RPMI8226 (cell line): ENCODE measurements at regions not wholly inside any gene's neighbourhood (a gene's known extent, or its start where the extent isn't known, plus 50 kb on each side); places are given as distances from the start of the nearest gene placed in this dataset.
A peak's percentile ranks its signal among the peaks of the same experiment; 100 is the strongest.

Experiments used
- DNase-seq: peaks from one replicate; pipeline ENCODE4 v3.0.0-alpha.2; 2015

DNA sequence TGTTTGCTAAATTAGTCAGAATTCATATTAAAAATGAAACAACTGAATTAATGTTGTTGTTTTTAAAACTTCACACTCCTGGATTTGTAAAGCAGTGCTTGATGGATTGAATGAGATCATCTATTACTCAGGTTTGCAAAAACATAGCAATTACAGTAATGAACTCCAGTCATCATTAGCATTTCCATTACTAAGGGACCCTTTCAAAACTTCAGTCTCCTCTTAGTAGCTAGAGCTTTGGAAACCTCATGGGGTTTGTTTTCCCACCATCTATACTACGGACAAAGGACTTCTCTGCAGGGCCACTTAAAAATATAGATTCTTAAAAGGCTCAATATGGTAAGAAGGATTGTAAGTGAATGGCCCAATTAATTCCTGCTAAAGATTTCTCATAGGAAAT lies 174.5 kb upstream of the PRNP start:
- no peak for DNase-seq

DNA sequence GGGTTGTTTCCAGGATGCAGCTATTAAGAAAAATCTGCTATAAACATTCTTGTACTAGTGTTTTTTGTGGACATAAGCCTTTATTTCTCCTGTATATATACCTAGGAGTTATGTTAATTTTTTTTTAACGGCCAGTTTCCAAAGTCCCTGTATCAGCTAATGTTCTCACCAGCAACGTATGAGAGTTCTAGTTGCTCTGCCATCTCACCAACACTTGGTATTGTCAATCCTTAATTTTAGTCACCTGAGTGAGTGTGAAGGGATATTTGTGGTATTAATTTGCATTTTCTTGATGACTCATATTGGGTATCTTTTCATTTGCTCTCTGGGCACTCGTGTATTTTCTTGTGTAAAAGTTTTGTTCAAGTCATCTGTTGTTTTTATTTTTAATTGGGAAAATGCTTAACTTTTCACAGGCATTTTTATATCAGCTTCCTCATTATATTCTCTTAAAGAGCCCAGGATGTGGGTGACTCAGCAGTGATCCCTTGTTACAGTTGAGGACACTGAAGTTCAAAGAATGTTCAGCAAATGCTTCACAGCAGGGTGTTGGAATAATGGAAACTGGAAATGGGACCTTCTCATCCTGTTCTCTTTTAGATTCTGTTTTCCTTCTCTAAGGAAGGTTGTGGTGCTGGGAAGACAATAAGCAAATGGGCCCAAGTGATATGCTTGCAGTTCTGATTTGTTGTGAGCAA lies 176.3 kb upstream of the PRNP start:
- DNase-seq = no peak

DNA sequence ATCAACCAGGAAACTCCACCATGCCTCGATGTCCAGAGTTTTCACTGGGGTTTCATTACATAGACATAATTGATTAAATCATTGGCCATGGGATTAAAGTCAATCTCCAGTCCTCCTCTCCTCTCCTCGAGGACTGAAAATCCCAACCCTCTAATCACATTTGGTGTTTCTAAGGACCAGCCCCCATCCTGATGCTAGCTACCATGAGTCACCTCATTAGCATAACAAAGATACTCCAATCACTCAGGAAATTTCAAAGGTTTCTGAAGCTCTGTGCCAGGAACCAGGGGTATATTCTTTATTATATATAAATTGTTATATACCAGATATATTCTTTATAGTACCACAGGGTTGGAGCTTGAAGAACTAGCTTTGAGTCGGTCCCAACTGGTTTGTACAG lies 177.5 kb upstream of the PRNP start:
- DNase-seq = no peak

DNA sequence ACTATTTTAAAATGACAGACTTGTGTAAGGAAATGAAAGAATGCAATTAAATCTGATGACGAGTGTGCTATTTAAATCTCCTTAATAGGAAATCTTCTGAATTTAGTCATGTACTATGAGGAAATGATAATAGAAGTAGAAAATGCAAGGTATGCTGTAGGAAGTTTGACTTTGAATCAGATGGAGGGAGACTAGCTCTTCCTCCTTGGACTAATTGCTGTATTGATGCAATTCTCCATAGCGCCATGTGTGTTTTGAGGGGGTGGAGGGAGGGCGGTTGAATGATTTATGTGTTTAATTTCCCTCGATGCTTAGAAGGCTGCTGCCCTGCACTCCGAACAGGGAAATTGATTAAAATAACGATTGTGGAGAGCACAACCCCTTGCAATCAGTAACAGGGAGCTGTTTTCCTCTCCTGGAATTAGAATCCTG lies 179.0 kb upstream of the PRNP start:
- no peak for DNase-seq

DNA sequence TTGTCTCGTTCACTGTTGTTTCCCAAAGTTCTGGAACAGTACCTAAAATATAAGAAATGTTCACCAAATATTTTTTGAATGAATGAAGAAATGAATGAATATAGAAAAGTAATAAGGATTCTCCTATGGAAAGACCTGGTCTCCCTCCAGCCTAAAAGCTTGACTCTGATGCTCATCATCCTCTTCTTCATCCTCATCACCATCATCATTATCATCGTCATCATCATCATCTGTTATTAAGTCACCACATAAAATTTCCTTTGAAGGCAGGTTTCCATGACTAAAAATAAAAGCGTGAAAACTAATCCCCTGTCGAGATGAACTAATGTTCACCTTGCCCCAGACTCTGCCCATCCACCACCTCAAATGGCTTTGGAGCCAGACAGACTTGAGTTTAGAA lies 181.4 kb upstream of the PRNP start:
- DNase-seq = no peak

DNA sequence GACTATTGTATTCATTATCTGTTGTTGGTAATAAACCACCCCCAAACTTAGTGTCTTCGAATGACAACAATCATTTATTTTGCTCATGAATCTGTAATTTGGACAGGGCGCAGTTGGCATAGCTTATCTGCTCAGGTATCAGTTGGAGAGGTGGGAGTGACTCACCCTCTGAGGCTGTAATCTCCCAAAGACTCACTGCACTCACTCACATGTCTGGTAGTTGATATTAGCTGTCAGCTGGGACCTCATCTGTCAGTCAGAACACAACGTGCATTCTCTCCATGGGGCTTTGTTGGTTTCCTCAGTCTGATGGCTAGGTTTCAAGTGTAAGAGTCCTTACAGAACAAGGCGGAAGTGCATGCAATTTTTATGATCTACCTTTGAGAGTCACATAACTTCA lies 183.5 kb upstream of the PRNP start:
- no peak for DNase-seq

DNA sequence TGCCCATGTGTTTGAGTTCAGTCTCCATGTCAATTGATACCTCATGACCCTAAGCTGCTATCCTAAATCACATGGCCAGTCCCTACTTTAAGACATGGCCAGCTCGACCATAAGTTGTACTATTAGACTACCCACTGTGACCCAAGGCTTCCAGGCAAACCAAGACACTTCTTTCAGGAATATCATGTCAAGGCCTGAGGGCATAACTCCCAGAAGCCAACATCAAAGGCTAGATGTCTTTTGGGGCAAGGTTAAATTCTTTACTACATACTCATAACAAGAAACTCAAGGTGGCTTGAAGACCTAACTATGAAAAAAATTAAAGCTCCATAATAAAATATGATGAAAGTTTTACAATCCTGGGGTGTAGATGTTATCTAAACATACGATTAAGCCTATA lies 192.9 kb upstream of the PRNP start:
- no peak for DNase-seq

DNA sequence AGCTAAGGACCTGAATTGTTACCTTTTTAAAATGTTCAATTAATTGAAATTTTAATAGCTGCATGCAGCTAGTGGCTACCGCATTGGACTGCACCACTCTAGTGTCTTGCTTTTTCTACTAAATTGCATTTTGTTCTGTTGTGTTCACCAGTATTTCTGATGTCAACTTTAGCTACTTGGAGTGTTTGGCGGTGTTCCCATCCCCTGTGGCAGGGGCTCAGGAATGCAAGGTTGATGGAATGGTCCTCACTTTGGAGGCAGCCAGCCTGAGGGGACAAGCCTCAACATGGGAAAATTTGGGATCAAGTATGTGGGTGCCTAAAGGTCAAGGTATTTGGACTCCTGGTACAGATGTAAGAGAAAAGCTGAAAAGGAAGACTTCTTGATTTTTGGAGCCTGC lies 194.6 kb upstream of the PRNP start:
- no peak for DNase-seq

DNA sequence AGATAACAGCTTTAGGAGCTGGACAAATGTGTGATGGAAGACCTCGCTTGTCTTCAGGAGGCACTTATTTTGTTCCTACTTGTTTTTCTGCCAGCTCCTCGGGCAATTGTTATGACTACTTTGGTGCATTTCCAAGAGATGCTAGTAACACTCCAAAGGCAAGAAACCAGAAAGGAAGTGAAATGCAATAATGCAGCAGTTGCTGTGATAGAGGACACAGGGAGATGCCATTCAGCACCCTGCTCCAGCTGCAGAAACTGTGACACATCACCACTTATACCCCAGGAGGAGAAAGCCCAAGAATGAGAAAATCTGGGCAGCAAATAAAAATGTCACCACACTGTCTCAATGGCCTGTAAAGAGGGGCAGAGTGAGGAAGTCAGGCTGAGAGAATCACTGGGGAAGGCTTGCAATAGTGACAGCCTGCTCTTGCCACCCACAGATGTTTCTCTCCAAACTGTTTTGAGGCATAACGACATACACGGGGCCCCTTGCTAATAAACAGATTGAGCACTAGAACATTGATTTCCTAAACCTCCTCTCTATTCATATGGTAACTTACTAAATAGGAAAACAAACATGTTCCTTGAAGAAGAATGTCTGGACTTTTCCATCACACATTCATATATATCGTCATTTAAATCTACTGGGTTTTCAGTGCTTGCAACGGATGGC lies 195.5 kb upstream of the PRNP start:
- DNase-seq = peak; percentile 68

DNA sequence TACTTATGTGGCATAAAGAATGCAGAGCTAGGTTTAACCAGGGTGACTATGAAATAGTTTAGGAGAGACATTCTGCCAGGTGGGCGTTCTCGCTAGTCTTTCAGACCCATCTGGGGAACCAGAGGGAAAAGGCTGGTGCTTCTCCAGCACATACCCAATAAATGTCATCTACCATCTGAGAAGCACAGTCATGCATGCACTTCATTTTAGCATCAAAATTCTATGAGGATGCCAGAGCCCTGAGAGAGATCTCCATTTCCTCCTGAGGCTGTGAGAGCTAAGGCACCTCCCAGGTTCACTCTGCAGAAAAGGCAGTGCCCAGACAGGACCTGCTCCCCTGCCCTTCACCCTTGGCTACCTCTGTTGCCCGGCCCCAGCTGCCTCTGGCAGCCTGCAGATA lies 196.2 kb upstream of the PRNP start:
- peak; percentile 36 for DNase-seq

DNA sequence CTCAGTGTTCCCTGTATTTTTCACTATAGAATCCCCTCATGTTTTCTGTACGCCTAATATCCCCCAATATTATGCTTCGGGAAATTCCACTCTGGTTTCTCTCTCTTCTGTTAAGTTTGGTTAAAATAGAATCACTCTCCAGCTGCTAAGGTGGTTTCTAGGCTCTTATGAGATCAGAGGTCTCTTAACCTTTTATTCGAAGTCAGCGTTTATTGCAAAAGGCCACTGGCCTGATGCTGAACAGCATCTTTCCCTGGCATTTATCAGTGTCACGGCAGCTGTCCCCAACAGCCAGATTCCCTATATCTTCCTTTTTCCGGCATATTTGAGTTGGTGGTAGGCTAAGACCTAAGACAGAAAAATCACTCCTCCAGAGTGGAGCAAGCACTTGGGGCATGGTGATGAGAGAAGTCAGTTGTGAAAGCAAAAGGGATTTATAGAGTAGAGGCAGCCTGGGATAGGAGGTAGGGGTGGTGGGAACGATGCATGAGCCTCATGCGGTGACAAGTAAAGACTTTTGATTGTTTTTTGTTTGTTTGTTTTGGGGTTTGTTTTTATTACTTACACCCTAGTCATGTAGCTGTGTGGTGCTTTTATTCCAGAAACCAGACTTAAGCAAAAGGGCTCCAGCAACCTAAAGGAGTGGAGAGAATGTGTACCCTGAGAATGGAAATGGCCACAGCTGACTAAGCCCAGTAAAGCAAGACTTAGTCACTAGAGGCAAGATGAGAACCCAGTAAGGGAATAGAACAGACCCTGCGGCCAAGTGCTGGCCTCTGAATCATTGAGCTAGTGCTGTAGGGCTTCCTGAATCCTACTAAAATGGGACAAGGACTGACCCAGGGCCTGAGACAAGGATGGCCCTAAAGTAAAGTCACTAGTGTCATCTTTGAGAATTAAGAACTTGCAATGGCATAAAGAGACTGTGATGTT lies 197.6 kb upstream of the PRNP start:
- peak; percentile 68 for DNase-seq

DNA sequence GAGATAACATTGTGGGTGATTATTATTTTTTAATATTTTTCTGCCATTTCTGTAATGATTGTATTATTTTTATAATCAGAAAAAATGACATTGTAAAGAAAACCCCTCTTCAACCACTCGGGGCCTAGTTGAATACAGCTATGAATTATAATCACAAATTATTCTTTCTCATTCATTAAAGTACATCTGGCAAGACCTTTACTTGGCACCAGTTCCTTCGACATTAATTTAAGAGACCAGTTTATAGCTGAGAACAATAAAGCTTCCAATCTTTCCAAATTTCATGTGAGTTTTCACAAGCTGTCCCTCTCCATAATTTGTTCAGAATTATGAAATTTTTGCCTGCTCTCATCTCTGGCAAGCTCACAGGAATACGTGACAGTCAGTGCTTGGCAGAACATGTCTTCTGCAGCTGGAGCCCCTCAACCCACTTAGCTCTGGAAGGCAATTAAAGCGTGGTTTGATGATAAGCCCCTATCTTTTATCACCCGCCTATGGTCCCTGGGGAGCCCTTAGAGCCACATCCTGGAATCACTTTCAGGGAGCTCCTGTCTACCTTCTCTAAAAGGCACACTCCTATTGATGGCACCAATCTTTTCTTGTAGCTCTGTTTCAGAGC lies 201.8 kb upstream of the PRNP start:
- no peak for DNase-seq

DNA sequence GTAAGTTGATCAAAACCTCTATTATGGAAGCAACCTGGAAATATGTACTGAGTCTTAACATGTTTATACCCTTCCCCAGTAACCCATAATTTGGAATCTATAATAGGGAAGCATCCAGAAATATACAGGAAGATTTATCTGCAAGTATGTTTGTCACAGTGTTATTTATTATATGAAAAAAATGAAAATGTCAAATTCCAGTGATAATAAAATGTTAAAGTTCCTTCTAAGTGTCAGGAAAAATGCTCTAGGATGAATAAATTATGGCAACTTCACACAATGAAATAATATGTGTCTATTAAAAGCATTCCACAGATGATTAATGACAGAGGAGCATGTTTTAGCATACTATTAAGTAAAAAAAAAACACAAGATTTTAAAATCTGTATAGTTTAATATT lies 202.3 kb upstream of the PRNP start:
- DNase-seq = no peak

DNA sequence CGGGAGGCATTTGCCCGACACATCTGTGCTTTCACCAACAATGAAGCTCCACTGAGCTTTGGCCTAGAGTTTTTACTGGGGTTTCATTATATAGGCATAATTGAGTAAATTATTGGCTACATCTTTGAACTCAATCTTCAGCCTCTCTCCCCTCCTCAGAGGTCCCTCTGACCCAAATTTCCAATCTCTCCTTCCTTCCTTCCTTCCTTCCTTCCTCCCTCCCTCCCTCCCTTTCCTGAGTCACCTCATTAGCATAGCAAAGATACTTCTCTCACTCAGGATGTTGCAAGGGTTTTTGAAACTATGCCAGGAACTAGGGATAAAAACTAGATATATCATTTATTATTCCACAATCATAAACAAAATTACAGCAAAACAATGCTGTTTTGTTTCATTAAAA lies 202.8 kb upstream of the PRNP start:
- no peak for DNase-seq

DNA sequence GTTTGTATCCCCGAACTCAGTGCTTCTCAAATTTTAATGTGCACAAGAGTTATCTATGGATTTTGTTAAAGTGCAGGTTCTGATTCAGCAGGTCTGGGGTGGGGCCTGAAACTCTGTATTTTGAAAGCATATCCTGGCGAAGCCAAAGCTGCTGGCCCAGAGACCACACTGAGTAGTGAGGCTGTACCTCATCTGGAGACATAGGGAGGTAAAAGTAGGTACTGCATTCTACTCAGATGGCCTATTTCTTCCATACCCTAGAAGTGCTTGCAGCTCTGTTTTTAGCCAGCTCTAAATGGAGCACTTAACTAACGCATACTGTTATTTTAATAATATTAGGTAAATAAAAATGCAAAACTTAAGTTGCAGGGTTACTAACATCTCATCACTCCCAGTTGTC lies 206.2 kb upstream of the PRNP start:
- DNase-seq = peak; percentile 24

DNA sequence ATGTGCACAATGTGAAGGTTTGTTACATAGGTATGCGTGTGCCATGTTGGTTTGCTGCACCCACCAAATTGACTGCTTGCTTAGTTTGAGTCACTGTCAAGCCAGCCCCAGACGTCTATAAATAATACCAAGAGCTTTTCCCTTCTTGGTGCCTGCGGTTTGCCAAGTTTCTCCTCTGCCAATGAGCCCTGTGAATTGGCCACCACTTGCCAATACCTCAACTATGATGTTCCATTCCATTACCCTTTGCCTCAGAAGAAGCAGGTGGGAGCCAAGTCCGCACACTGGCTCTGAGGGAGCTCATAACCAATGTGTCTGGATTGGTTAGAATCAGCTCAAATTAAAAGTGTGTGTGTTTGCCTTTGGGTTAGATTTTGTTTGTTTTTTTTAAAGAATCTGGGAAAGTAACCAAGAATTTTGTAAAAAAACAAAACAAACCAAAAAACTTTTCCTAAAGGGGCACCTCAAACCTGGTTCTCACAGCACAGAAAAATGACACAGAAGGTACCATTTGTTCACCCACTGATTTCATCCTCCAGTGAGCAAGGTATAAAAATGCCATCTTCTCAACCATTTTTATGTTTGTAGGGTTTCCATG lies 209.3 kb upstream of the PRNP start:
- no peak for DNase-seq

DNA sequence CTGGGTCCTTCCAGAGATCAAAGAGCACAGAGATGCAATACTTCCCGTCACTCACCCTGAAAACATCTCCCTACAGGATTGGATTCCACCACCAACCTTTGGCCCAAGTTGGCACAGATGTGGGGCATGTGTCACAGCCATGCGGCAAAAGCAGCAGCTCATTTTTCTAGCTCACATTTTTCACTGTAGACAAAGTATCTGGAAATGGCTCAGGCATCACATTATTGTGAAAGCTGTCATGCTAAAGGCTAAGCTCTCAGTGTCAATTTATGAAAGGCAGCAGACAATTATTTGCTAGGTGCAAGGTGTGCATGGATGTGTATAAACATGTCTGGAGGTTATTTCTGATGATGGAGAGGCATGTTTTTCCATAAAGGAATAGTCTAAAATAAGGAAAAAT lies 213.3 kb upstream of the PRNP start:
- DNase-seq = no peak

DNA sequence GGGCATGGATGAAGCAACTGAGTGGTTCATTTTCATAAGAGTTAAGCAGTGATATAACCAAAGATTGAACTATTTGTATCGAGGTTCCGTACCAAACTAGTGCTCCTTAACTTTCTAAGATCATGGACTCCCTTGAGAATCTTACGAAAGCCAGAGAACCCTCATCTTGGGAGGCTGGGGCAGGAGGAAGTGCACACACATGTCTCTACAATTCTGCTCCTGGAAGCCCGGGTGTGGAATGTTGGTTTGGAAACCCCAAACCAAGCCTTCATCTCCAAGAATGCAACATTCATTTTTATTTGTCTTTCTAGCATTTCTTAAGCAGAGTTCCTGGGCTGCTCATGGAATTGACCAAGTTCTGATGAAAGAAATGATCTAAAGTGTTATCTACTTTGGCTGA lies 215.0 kb upstream of the PRNP start:
- no peak for DNase-seq

DNA sequence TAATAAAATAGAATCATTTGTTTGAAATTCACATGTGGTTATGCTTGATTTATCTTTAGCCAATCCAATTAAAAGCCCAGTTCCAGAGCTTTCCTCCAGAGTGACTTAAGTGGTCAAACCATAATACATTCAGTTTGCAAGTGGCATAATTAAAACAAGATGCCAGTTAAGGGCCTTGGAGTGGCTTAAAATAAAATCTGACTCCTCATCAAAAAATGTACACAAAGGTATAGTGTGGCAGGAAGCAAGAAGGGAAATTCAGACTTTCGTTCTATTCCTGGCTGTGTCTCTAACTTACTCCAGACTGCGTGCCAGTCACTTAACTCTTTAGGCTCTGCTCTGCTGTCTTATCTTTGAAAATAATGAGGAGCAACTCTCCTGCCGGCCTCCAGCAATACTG lies 215.9 kb upstream of the PRNP start:
- peak; percentile 72 for DNase-seq

DNA sequence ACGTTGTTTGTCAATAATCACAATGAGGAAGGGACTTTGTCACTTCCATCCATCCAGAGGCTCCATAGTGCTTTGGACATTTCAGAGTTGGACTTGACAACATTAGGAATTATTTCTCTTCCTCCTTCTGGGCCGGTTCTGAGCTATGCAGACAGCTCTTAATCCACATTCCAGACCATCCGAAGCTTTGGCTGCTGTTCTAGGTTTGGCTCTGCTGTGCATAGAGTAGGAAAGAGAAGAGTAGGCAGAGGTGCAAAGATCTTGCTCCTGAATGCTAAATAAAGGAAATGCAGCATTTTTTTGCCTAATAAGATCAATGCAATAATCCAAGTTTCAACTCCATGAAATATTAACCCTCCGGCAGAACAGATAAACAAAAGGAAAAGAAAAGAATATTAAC lies 216.3 kb upstream of the PRNP start:
- DNase-seq = no peak

DNA sequence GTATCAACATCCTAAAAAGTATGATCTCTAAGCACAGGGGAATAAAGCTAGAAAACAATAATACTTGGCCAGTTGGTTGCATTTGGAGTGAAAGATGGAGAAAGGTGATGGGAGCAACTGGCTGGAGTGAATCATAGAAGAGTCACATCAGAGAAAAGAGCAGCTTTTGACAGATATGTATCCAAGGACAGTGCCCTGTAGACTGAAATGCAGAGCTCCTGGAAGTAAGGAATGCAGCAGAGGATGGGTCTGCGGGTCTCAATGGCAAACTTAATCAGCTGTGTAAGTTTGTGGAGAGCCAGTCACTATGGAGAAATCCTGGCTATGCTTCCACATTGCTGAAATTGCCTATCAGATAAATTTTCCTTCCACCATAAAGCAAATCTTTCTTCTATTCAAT lies 218.1 kb upstream of the PRNP start:
- no peak for DNase-seq

DNA sequence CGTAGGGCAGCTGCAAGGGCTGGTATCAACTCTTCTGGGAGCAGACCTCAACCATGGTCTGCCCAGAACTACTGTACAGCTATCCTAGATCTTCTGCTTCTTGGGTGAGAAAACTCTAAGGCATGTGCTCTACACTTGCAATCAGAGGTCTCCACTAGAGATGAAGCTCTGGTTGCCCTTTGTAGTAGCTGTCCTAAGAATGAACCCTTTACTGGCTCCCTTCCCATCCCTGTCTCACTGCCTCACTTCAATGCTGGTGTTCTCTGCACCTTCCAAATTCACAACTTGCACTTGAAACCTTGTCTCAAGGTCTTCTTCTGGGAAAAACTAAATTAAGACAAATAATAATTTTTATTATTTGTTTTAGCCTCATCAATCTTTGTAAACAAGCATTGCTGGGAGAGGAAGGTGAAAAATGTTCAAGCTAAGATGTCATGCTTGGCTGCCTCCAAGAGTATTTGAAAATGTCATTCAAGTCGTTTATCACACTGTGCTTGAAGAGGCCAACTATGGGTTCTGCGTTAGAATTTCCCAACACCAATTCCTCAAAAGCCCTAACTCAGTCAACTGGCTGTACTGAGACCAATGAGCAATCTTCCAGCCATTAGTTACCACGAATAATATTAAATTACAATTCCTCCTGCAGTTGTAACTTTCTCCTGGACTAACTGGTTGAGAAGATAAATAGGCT lies 216.9 kb upstream of the ADRA1D start:
- DNase-seq = no peak
